Spleen (tissue), 3 donors: ENCODE measurements at regions not wholly inside any gene's neighbourhood (a gene's known extent, or its start where the extent isn't known, plus 50 kb on each side); places are given as distances from the start of the nearest gene placed in this dataset.

Experiments
- POLR2A ChIP-seq, 3 donors: fragments of 450-650 bp; IDR thresholded peaks; one replicate each; pipeline ENCODE4 v1.5.1; 2017; ENCODE audit warnings: antibody characterized with exemption in 3 of 3, mild to moderate bottlenecking in 1 of 3
- POLR2AphosphoS5 ChIP-seq, 3 donors: sonication (generic); formaldehyde crosslinking; IDR thresholded peaks; one replicate each; pipeline ENCODE4 v1.5.1; 2017; ENCODE audit warnings: antibody characterized with exemption in 3 of 3

DNA sequence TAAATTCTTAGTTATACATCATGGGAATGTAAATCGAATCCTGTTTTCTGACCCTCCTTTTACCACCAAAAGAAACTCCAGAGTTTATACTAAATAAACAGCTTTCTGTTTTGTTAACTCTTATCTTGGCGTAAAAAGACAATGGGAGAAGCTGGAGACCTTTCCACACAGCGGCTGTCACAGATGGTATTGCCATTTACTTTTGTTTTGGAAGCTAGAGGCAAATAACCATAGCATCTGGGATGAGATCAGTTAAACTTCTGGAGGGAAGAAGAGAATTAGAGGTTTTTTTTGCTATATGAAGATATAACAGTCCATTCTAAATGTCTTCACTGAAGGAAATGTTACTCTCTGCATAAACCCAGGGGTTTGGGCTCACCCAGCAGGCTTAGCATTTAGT lies 258.9 kb downstream of the REEP3 start:
- TF ChIP-seq POLR2AphosphoS5 (IDR thresholded peaks at IDR 0.05) (no peak), POLR2A (IDR thresholded peaks at IDR 0.05) (no peak)
